HG03378 (cell line): ENCODE measurements at regions not wholly inside any gene's neighbourhood (a gene's known extent, or its start where the extent isn't known, plus 50 kb on each side); places are given as distances from the start of the nearest gene placed in this dataset.

Source experiments
- ATAC-seq: cut with Tn5 transposase; IDR thresholded peaks from one replicate; pipeline ENCODE4 v1.9.1; 2021; ENCODE audit warnings: mild to moderate bottlenecking, moderate library complexity; ENCODE audit not compliant: unreplicated experiment

DNA sequence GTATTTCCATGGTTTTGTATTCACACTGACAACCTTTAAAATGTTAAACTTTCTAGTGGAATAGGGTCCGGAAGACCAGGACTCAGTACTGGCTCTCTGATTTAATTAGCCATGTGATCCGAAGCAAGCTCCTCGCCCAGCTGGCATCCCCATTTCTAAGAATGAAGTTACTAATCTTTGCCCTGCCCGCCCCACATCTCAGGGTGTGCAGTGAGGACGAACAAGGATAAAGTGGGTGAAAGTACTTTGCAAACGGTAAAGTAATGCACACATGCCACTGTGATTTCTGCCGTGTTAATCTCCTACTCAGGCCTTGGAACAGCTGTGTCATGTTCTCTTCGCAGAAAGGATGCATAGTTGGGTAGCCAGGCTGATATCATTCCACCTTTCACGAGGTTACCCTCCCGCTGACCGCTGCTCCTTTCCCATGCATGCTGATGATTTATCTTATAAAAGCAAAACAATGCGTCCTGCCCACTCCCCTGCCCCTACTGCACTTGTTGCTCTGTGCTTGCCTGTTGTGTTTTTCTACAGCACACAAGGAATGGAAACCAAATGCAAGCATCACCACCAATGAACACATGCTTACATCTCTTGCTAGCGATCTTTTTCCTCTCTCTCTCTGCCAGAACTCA, 539.0 kb downstream of the EFNB2 start:
- ATAC-seq, result no peak

DNA sequence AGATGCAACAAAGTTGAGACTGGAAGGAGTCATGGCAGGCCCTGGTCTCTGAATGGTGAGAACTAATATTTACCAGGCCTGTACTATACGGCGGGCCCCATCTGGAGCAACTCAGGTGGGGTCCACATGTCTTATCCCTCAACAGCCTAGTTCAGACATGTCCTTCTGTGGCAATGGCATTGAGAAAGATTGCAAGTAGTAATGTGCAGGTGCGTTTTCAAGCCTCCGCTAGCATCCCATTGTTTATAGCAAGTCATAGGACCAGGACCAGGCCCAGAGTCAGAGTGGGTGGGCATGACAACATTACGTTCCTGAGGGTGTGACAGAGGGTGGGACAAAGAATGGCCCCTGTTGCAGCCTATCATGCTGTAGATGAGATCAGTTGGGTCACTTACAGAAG, 541.1 kb downstream of the EFNB2 start:
- ATAC-seq, result no peak

DNA sequence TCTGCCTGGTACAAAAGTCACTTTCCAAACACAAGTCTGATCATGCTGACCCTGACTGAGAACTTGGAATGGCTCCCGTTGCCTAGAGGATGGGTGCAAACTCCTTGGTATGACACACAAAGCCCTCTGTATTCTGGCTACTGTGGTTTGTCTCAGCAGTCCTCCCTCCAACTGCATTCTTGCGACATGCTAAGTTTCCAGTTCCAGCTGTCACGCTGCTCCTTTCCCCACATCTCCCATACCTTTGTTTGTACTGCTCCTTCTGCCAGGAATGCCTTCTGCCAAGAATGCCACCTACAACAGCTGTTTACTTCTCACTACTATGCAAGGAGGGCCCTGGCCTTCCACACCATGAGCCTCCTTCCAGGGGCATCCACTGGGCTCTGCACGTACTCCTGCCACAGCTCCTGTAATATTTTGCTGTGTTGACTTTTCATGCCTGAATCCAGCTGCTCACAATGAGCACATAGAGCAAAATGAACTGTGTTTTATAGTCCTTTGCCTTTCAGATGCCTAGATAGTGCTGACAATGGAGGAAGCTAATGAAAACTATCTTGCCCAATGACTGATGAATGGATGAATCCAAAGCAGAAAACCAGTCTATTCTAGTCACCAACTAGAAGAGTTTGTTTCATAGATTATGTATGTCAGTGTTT, 543.7 kb downstream of the EFNB2 start:
- ATAC-seq, result no peak

DNA sequence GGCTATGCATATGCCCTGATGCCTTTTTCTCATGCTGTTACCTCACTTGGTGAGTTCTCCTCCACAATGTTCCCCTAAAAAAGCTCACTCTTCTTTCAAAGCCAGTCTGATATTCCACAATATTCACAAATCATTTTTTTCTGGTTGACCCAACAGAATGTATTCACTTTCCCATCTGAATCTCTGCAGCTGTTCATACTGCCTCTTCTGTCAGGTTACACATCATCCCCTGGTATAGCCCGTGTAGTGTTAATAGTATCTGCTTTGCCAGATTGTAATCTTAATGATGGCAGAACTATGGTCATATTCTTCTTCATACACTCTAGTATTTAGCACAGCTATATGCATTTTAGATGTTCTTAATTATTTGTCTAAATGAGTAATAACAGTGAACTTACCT, 544.3 kb downstream of the EFNB2 start:
- ATAC-seq, result no peak

DNA sequence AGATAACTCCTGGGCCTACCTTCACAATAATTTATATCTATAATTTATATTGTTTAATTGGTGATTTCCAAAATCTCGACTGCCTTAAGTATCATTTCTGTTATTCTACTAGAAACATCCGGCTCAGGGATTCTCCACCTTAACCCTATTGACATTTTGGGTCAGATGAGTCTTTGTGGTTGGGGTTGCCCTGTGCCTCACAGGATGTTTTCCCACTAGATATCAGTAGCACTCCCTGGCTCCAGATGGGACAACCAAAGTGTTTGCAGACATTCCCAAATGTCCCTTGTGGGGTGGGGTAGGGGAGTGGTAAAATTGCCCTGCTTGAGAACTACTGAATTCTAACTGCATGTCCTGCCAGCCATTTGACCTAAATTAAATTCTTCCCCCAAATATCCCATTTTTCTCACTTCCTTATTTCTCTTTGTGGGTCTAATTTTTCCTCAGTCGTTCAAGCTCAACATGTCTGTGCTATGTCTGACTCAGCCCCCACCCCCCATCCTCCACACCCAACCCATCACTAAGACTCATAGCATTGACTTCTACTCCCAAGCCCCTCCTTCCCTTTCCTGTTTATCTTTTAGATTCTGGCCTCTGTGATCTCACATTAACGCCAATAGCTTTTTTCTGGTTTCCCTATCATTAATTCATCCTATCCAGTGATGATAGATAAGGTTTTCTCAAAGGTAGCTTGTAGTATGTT, 545.1 kb downstream of the EFNB2 start:
- ATAC-seq, result no peak

DNA sequence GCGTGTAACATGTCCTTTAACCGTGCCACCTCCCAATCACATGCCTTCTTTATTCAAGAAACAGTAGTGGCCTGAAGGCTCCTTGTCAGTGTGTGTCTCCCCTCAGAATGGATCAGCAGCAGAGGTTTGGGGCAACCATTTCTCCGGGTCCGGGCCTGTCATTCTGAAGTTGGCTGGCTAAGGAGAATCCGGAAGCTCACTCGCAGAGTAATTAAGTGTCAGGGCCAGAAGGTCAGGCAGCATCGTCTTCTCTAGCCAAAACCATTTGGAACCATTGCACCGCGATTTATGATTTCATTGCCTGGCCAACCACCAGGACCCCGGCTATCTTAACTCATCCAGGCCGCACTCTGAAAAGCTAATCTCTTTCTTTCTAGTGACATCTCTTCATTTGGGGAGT, 550.8 kb downstream of the EFNB2 start:
- no peak for ATAC-seq

DNA sequence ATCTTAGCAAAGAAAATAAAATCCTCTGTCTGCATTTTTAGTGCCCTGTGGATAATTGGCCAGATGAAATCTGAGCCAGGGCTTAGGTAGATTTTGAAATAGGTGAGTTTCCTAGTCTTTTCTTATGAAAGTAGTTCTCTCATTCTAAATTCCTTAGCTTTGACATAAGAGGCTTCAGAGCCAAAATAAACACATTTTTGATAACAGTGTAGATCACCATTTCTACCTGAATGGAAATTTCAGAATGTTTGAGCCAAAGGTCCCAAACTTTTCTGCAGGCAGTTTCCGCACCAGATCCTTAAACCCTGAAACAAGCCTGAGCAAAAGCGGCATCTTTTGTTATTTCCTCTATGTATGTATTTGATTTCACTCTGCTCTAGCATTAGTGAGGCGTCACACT, 551.2 kb downstream of the EFNB2 start:
- no peak for ATAC-seq

DNA sequence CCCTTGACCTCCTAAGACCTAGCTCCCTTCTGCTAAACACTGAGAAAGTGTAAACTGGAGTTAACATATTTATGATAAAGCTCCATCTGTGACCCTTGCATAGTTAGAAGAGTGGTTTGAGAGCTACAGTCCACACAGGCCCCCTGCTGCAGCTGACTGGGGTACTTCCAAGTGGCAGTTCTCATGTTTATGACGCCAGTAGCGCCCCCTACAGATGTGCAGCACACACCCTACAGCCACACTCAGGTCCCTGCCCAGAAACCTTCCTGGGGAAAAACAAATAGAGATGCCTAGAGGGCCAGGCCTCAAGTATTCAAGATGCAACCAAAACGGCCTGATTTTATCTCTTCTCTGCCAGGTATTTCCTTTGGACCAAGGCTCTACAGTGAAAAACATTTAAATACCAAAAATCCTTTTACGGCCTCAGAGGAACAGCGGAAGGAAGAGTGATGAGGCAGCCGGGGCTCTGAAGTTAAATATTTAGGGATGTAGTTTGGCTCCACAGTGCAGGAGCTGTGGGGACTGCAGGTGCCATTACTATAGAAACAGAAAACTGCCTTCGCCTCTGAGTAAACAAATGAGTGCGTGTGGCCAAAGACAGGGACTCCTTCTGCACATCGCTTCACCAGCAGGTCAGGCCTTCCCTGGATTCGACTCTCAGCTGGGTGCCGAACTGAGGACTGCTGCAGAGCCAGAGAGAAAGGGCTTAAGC, 553.1 kb downstream of the EFNB2 start:
- ATAC-seq, result no peak

DNA sequence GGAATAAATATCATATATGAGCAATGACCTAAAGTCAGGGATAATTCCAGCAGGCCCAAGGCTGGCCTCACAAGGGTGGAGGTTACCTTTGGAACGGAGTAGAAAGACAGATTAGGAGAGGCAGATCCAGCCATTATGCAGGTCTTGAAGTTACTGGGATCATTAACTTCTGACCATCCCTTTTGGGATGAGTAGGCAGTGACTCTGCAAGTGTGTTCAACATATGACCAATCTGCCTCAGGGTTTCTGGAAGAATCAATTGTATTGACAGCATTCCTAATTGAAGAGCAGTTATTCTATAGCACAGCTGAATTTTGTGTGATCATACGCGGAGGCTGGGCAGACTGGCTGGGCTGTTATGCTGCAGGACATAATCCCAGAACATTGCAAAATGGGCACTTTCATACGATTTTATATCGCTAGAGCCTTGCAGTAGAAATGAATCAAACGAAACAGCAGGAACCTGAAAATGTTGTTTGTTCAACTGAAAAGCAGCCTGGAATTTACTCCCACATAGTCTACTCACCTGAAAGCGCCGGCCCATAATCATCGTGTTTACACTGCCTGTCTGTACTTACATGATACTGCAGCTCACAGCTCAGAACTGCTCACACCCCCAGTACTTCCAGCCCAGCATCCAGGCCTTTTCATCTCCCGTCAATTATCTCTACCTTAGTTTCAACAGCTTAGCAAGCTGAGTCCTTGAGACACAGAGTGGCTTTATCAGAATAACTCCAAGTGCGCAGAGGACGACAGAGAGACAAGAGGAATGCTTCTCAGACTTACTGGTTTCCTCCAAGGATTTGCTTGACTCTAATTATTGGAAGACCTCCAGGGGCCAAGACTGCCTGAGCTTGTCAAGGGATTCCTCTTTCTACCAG, 556.1 kb downstream of the EFNB2 start:
- ATAC-seq, result no peak

DNA sequence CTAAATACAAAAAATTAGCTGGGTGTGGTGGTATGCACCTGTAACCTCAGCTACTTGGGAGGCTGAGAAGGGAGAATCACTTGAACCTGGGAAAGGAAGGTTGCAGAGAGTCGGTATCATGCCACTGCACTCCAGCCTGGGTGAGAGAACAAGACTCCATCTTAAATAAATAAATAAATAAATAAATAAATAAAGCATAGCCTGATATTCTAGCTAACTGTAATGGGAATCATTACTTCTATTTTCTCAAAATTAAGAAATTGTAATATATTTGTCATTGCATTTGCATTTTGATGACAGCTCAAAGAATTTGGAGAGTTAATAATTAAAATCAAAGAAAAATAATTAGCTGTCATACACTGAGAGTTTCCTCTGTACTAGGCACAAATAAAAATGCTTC, 561.1 kb downstream of the EFNB2 start:
- ATAC-seq, result no peak

DNA sequence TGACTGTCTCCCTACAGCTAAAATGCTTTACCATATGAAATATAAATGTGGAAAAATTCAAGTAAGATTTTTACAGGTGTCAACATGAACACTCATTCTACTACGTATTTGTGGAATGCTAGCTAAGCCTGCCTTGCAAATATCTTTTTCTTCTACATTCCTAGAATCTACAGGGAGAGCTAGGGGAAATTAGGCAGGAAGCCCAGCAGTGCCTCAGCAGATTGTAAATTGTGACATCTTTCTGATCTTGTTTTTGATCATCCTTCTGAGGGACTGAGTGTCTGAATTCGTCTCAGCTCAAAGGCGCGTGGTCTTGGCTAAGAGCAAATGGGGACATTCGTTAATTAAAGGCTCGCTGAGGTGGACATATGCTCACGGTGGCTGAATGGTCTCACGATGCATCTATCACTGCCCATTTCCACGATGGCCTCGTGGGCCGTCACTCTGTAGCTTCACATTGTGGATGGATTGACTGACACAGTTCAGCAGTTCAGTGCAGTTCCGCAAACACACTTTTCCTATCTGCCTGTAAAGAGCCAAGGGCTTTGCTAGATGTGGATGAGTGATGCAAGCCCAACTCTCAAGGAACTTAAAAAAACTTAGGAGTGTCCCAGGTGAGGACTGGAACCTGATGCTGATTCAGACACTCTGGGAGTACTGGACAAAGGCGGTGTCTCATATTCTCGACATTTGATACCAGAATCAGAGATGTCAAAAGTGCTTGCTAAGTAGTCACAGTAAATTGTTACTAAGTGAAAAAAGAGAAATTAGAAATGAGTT, 562.5 kb downstream of the EFNB2 start:
- no peak for ATAC-seq

DNA sequence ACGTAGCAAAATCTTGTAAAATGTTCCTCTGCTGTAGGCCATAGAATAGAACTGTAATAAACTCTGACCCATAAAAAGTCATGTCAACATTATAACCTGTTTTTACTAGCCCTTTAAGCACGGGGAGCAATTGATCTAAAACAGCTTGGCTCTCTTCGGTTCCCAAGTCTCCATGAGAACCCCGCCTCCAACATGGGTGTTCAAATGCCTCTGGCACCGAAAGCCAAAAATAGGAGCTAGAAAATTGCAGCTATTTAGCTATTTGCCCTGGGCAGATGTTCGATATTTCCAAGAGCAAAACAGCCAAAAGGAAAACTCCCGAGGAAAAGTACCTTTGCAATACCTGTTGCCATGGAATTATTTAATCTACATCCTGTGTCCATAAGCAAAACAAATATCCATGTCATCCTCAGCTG, 563.1 kb downstream of the EFNB2 start:
- no peak for ATAC-seq

DNA sequence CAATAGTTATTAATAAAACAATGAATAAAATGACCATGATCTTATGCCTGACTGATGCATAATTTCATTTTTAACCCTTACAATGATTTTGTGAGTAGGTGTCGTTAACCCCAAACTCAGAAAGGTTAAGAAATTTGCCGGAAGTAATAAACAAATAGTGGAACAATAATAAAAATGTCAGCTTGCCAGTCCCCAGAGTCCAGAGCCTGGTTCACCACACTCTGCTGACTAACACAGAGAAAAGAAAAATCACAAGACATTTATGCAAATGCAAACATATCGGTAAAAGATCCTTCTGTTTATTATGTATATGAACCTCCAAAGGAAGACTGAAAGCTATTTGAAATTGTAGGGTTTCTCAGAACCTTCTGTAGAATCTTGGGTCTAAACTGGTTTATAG, 563.7 kb downstream of the EFNB2 start:
- ATAC-seq, result no peak

DNA sequence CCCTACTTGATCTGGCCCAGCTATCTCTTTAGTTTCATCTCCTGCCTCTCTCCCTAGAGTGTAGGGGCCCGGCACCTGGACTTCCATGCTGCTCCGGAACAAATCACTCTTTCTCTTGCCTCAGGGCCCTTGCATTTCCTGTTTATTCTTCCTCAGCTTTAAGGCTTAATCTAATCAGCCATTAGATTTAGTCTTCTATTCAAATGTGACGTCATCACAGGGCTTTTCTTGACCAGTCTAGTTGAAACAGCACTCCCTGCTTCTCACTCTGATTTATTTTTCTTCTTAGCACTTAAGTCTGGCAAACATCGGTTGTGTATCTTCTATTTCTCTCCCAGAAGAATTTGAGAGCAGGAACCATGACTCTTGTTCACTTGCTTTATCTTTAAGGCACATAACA, 564.1 kb downstream of the EFNB2 start:
- no peak for ATAC-seq

DNA sequence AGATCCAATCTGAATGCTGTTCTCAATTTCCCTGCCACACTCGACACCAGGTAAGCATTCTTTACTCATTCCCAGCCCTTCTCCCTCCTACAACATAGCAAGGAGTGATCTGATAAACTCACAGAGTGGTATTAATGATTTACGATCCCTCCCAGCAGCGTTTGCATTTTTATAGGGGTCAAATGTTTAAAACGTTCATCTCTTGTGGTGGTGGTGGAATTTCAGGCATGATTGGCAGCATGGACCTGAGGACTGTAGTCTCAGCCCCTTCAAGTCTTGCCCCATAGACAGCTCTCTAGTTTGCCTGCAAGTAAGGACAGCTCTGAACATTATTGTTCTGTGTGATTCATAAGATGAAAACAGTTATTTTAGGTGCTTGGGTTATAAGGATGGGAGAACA, 565.7 kb downstream of the EFNB2 start:
- ATAC-seq, result no peak

DNA sequence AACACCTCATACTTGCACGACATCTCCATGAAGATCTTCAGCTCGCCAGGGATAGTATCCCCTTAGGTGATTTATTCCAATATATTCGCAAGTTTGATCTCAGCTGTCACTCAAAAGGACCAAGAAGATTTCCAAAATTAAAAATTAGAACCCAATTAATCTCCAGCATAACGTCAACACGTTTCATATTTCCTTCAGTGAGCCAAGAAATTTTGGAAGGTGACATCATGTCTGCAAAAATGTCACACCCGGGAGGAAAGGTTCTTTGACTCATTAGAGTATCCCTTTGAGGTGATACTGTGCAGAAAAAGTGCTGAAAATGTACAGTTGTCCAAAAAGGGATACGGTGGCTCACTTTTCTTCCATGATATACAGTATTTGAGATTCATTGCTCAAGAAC, 569.6 kb downstream of the EFNB2 start:
- no peak for ATAC-seq

DNA sequence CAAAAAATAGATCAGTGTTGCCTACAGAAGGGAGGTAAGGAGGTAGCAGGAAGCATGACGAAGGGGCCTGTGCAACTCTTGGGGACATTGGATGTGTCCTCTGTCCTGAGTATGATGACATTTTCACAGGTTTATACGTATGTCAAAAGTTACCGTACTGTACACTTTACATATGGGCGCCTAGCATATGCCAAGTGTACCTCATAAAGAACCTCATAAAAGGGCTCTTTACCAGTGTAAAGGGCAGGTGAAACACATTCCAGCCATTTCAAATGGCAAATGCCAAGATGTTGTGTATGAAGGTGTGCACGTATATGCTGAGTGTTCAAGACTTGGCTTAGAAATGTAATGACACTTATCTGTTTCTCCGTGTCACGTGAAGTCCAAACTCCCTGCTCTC, 573.4 kb downstream of the EFNB2 start:
- ATAC-seq, result no peak

DNA sequence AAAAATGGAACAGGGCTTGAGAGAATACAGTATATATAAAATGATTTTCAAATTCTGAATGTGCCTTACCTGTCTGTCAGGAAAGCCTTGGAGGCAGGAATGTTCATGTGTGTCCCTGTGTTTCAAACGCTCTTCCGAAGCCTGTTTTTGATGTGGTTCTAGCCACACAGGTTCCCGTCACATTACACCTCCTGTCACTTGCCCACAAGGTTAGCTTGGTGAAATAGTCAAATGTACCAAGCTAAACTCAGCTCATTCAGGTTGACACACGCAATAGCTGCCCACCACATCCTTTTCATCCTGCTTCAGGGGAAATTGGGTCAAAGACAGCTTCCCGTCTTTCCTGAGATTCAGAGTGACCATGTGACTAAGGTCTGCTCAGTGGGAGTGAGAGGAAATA, 574.0 kb downstream of the EFNB2 start:
- no peak for ATAC-seq

DNA sequence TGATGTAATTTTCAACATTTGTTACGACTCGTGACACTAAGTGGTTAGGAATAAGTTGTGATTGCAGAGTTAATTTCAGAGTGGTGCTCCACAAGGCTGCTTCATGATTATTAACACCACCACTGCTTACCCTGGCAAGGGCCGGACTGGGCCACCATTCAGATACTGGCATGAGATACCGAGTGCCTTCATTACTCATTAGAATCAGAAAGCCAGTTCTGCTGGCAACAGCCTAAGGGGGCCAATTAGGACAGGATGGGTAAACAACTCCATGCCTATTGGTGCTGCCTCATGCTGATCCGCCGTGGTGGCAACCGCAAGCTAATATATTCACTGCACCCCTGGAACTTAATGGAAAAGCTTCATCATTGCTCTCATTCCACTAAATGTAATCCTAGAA, 575.1 kb downstream of the EFNB2 start:
- no peak for ATAC-seq

DNA sequence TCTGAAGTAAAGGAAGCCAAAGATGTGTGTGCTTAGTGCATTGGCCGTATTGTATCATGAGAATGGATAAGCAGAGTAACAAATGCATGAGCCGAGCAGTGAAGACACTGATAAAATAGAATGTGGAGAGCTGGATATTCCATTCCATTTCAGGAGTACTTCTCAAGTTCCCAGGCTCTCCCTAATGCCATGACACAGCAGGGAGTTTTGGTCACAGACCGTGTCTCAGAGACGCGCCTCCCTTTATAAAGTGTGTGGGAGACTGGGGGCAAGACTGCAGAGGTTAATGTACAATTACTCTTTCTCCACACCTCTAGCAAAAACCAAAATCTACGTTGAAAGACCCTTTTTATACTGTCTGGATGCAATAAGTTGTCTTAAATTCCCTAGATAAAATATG, 575.6 kb downstream of the EFNB2 start:
- ATAC-seq, result no peak
